Erythroblast (primary cell): ENCODE measurements at regions not wholly inside any gene's neighbourhood (a gene's known extent, or its start where the extent isn't known, plus 50 kb on each side); places are given as distances from the start of the nearest gene placed in this dataset.

ENCODE experiments used
- GATA1 ChIP-seq: IDR thresholded peaks from 2 replicates; pipeline ENCODE4 v1.6.1; 2011; ENCODE audit warnings: low read depth, mild to moderate bottlenecking, control low read depth, low read length, moderate library complexity
- POLR2A ChIP-seq: IDR thresholded peaks from 2 replicates; pipeline ENCODE4 v1.6.1; 2011; ENCODE audit warnings: mild to moderate bottlenecking, low read length

DNA sequence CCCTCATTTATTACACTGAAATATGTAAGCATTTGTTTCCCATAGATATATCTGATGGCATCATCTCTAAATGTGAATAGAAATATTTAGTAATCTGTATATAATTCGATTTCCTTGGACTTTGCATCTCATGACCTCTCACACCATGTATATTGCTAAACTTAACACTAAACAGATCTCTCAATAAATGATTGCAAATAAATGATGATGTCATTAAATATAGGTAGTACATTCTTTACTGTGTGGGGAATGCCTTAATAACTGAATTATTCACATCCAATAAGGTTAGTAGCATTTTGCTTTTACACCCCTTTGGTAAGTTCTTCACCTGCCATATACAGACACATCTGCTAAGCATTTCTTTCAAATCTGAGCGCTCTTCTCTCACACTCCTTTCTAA lies 340.5 kb downstream of the FSCB start:
- TF ChIP-seq POLR2A (no peak), GATA1 (no peak)
